D721Med (cell line): ENCODE measurements at regions not wholly inside any gene's neighbourhood (a gene's known extent, or its start where the extent isn't known, plus 50 kb on each side); places are given as distances from the start of the nearest gene placed in this dataset.
"Not testable (repeated sequence)": the region's sequence is repeated elsewhere in the genome, so short reads cannot be mapped to it uniquely, and the experiment has no call there.

Experiments used
- DNase-seq: peaks from one replicate; pipeline ENCODE4 v3.0.0; 2011; ENCODE audit warnings: low spot score; ENCODE audit not compliant: insufficient read length
- FAIRE-seq: peaks from 2 replicates; lab custom pipeline; 2011; peaks lifted over from hg19 to GRCh38; lab: Jason Lieb, UNC
- TF ChIP-seq, protein P1 (sequence below): IDR thresholded peaks from 2 replicates; pipeline ENCODE4 v1.5.1; 2012; ENCODE audit warnings: mild to moderate bottlenecking, control low read depth; ENCODE audit not compliant: insufficient read depth; ENCODE audit errors: missing control alignments

DNA sequence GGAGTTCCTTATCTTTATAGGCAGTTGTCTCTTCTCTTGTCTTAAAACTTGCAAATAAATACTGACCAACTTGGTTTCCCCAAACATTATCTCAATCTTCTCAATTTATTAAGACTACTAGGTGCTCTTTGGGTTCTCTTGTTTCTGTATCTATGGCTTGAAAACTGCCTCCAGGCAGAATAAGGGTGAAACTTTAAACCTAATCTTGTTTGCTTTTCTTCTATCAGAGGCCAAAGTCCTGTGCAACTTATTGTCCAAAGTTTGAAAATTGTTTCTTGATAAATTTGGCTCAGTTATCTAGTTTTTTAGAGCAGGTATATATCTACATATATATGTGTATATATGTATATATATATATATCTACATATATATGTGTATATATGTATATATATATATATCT, 110.1 kb upstream of the ANO5 start:
- TF ChIP-seq, protein P1, sequence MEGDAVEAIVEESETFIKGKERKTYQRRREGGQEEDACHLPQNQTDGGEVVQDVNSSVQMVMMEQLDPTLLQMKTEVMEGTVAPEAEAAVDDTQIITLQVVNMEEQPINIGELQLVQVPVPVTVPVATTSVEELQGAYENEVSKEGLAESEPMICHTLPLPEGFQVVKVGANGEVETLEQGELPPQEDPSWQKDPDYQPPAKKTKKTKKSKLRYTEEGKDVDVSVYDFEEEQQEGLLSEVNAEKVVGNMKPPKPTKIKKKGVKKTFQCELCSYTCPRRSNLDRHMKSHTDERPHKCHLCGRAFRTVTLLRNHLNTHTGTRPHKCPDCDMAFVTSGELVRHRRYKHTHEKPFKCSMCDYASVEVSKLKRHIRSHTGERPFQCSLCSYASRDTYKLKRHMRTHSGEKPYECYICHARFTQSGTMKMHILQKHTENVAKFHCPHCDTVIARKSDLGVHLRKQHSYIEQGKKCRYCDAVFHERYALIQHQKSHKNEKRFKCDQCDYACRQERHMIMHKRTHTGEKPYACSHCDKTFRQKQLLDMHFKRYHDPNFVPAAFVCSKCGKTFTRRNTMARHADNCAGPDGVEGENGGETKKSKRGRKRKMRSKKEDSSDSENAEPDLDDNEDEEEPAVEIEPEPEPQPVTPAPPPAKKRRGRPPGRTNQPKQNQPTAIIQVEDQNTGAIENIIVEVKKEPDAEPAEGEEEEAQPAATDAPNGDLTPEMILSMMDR = no peak
- FAIRE-seq = no peak
- DNase-seq = no peak

DNA sequence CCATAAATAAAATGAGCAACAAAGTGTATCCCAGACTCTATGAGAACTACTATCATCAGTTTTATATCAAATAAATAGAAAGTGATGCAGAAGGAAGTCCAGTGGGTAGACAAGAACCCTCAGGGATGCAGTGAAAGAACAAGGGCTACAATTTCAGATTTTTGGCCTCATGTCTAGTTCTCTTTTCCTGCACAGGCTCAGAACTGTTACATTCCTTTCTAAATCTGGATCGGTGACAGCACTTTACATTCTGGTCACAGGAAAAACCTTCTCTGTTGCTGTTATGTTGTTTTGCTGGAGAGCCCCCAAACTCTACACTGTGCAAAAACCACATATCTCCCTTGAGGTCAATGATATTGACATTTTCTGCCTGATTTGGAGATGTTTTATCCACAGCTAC, 108.8 kb upstream of the ANO5 start:
- TF ChIP-seq, protein P1 = no peak
- FAIRE-seq (no peak), DNase-seq (no peak)

DNA sequence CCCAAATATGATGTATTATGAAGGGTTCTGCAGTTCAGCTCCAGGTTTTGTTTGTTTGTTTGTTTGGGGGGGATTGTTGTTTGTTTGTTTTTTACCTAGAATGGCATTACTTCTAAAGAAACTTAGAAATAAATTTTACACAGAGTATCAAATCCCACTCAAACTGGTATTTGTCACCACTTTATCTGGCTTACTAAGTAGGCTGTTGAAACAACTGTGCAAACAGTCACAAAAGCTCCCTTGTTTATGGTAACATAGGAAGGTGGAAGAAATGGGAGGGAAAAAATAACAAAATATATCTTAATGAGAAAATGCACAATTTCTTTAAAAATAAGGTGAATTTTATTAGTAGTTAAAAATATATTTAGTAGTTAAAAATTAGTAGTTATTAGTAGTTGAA, 108.3 kb upstream of the ANO5 start:
- FAIRE-seq (no peak), DNase-seq (no peak)
- TF ChIP-seq, protein P1 = no peak

DNA sequence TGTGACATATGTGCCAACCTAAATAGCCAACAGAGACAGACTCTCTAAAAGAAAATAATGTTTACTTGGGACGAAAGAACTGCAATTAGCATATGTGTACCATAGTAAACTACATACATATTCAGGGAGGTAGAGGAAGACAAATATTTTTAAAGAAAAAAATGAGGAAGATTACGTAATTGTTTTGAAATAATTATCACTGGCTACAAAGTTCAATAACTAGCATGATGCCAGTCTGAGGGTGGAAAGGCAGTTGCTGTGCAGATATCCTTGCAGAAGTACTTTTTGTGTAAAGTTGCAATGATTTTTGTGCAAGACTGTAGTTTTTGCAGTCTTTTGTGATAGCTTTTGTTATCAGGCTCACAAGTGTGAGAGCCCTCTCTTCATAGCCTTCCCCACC, 103.3 kb upstream of the ANO5 start:
- TF ChIP-seq, protein P1 = no peak
- FAIRE-seq (no peak), DNase-seq (no peak)

DNA sequence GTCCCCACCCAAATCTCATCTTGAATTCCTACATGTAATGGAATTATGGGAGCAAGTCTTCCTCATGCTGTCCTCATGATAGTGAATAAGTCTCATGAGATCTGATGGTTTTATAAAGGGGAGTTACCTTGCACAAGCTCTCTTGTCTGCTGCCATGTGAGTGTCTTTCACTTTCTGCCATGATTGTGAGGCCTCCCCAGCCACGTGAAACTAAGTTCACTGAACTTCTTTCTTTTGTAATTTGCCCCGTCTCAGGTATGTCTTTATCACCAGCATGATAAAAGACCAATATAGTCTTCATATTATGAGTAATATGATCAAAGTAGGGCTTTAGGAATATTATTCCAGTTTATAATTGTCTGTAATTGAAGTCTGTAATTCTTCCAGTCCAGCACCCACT, 86.3 kb upstream of the ANO5 start:
- TF ChIP-seq, protein P1 = no peak
- FAIRE-seq (no peak), DNase-seq (no peak)

DNA sequence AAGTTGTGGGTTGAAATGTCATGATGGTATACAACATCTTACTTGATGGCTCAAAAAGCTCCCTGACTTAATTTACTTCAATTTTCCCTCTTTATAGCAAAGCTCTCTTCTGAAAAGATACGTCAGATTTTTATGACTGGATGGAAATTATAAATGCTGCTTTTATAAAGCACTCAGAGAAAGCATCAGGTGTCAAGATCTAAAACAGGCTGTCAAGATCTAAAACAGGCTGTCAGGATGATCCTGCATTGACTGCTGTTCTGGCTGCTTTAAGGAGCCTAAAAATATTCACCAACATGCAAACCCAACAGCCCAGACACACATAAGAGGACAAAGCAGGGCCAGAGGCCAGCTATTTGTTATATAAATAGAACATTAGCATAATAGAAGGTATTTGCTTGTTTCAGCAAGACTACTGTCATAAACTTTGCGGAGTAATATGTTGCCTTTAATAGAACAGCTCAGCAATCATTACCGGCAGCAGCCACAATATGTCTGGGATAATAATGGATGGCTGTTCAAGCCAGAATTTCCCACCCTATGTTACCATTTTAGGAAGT, 77.3 kb upstream of the ANO5 start:
- TF ChIP-seq, protein P1 = no peak
- FAIRE-seq = no peak
- DNase-seq = no peak

DNA sequence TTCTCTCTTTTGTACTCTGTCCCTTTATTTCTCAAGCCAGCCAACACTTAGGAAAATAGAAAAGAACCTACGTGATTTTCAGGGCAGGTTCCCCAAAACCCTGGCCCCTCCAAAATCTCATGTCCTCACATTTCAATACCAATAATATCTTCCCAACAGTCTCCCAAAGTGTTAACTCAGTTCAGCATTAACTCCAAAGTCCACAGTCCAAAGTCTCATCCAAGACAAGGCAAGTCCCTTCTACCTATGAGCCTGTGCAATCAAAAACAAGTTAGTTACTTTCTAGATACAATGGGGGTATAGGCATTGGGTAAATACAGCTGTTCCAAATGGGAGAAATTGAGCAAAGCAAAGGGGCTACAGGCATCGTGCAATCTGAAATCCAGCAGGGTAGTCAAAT, 64.9 kb upstream of the ANO5 start:
- FAIRE-seq, DNase-seq: not testable (repeated sequence)
